Type B pancreatic cell (in vitro differentiated cells): ENCODE measurements at regions not wholly inside any gene's neighbourhood (a gene's known extent, or its start where the extent isn't known, plus 50 kb on each side); places are given as distances from the start of the nearest gene placed in this dataset.

Experiments
- DNase-seq: peaks from one replicate; pipeline ENCODE4 v3.0.0; 2021; ENCODE audit warnings: mixed read lengths; ENCODE audit not compliant: unreplicated experiment; ENCODE audit errors: extremely low spot score
- H3K27ac Mint-ChIP-seq: 2 replicates; pipeline ENCODE4 v1.8.0; 2021; ENCODE audit warnings: mild to moderate bottlenecking, mixed read lengths
- H3K27me3 Mint-ChIP-seq: 2 replicates; pipeline ENCODE4 v1.8.0; 2021; ENCODE audit warnings: mixed read lengths
- H3K36me3 Mint-ChIP-seq: 2 replicates; pipeline ENCODE4 v1.8.0; 2021; ENCODE audit warnings: mixed read lengths
- H3K4me1 Mint-ChIP-seq: one replicate; pipeline ENCODE4 v1.8.0; 2021; ENCODE audit warnings: mixed read lengths; ENCODE audit not compliant: unreplicated experiment
- H3K4me3 Mint-ChIP-seq: 2 replicates; pipeline ENCODE4 v1.8.0; 2021; ENCODE audit warnings: mild to moderate bottlenecking, mixed read lengths
- H3K9me3 Mint-ChIP-seq: 2 replicates; pipeline ENCODE4 v1.8.0; 2021; ENCODE audit warnings: mixed read lengths
- TF ChIP-seq, protein P1 (sequence below): fragments of 200-600 bp; sonication (generic); conservative IDR thresholded peaks from 2 replicates; pipeline ENCODE4 v1.5.0; 2021; ENCODE audit warnings: antibody characterized with exemption, mild to moderate bottlenecking

- peaks cover 12% of the 10 kb centered on the region for H3K9me3 Mint-ChIP-seq
- no peak for DNase-seq
- no peaks in the 10 kb centered on the region for H3K4me1 Mint-ChIP-seq
- H3K4me3 Mint-ChIP-seq = no peak overlapping the region
- H3K36me3 Mint-ChIP-seq = no peaks in the 10 kb centered on the region
- no peak overlapping the region for H3K27ac Mint-ChIP-seq
- TF ChIP-seq, protein P1, sequence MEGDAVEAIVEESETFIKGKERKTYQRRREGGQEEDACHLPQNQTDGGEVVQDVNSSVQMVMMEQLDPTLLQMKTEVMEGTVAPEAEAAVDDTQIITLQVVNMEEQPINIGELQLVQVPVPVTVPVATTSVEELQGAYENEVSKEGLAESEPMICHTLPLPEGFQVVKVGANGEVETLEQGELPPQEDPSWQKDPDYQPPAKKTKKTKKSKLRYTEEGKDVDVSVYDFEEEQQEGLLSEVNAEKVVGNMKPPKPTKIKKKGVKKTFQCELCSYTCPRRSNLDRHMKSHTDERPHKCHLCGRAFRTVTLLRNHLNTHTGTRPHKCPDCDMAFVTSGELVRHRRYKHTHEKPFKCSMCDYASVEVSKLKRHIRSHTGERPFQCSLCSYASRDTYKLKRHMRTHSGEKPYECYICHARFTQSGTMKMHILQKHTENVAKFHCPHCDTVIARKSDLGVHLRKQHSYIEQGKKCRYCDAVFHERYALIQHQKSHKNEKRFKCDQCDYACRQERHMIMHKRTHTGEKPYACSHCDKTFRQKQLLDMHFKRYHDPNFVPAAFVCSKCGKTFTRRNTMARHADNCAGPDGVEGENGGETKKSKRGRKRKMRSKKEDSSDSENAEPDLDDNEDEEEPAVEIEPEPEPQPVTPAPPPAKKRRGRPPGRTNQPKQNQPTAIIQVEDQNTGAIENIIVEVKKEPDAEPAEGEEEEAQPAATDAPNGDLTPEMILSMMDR = no peak
- H3K27me3 Mint-ChIP-seq = peaks cover 22% of the 10 kb centered on the region
Measured at GRCh38 chr2:144630459-144631215, 110.7 kb upstream of the ZEB2 start.

- Mint-ChIP-seq H3K9me3 (peaks cover 8% of the 10 kb centered on the region), H3K27ac (no peak overlapping the region), H3K36me3 (no peaks in the 10 kb centered on the region), H3K4me3 (no peak overlapping the region), H3K27me3 (peaks cover 24% of the 10 kb centered on the region), H3K4me1 (no peaks in the 10 kb centered on the region)
- TF ChIP-seq, protein P1 = no peak
- no peak for DNase-seq
Measured at GRCh38 chr2:144629935-144630334, 110.0 kb upstream of the ZEB2 start.

GRCh38 chr2:144628566-144628965 lies 108.6 kb upstream of the ZEB2 start:
- Mint-ChIP-seq H3K27ac (no peak overlapping the region), H3K9me3 (peaks cover 3% of the 10 kb centered on the region), H3K4me1 (no peaks in the 10 kb centered on the region), H3K4me3 (no peak overlapping the region), H3K36me3 (no peaks in the 10 kb centered on the region), H3K27me3 (peaks cover 30% of the 10 kb centered on the region)
- TF ChIP-seq, protein P1 = no peak
- no peak for DNase-seq

DNA sequence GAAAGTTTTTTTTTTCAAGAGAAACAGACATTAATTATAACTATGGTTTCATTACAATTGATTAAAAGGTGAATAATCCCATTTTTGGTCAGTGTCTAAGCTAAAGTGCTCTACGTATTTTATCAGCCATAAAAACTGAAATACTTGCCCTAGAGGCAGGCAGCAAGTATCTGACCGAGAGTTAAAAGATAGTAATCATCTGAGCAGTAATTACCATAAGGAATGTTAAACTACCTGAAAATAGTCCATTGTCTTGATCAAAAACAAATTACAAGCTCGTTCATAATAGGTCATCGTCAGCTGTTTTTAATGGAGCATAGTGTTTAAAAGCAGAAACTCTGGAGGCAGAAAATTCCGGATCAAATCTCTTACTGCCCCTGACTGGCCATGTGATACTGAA lies 105.7 kb upstream of the ZEB2 start:
- no peak for DNase-seq
- Mint-ChIP-seq H3K4me3 (no peak overlapping the region), H3K4me1 (no peaks in the 10 kb centered on the region), H3K27ac (no peak overlapping the region), H3K9me3 (peaks cover 3% of the 10 kb centered on the region), H3K27me3 (peaks cover 27% of the 10 kb centered on the region), H3K36me3 (no peaks in the 10 kb centered on the region)
- TF ChIP-seq, protein P1 = no peak

DNA sequence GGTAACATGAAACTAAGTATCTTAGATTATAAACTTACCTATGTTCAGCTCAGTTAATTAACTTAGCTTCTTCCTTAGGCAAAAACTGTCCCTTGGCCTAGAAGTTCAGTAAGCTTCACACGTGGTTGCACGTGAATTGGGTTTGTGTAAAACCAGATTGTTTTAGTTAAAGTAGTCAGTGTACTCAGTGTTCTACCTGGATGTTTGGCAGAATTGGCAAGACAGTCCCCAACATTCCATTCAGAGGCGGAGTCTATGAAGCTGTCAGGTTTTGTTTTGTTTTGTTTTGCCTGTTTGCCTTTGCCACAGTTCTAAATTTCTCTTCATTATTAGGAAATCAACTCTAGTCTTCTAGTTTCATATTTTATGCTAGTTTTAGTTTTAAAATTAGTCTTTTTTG lies 105.3 kb upstream of the ZEB2 start:
- no peaks in the 10 kb centered on the region for H3K36me3 Mint-ChIP-seq
- no peak overlapping the region for H3K4me3 Mint-ChIP-seq
- no peaks in the 10 kb centered on the region for H3K4me1 Mint-ChIP-seq
- DNase-seq = no peak
- H3K9me3 Mint-ChIP-seq = peaks cover 3% of the 10 kb centered on the region
- no peak overlapping the region for H3K27ac Mint-ChIP-seq
- H3K27me3 Mint-ChIP-seq = peaks cover 27% of the 10 kb centered on the region
- TF ChIP-seq, protein P1 = no peak
